Middle frontal gyrus (tissue), 1 donor: ENCODE measurements at regions not wholly inside any gene's neighbourhood (a gene's known extent, or its start where the extent isn't known, plus 50 kb on each side); places are given as distances from the start of the nearest gene placed in this dataset.
"Not testable (repeated sequence)": the region's sequence is repeated elsewhere in the genome, so short reads cannot be mapped to it uniquely, and the experiment has no call there.

Source experiments
- DNase-seq: peaks from one replicate; pipeline ENCODE4 v3.0.0-alpha.2; 2015; ENCODE audit warnings: low spot score; ENCODE audit errors: extremely low spot score

GRCh38 chr3:87621667-87622066, 345.3 kb upstream of the POU1F1 start:
- DNase-seq, result no peak

- no peak for DNase-seq
Measured at GRCh38 chr3:87615506-87615905, 339.1 kb upstream of the POU1F1 start.

GRCh38 chr3:87614998-87615397, 338.6 kb upstream of the POU1F1 start:
- DNase-seq, result no peak

- DNase-seq, result no peak
Measured at GRCh38 chr3:87607234-87607633, 330.9 kb upstream of the POU1F1 start.

GRCh38 chr3:87595798-87596197, 319.4 kb upstream of the POU1F1 start:
- no peak for DNase-seq

- no peak for DNase-seq
Measured at GRCh38 chr3:87581240-87581639, 304.9 kb upstream of the POU1F1 start.

GRCh38 chr3:87576752-87577151, 300.4 kb upstream of the POU1F1 start:
- no peak for DNase-seq

GRCh38 chr3:87575550-87575949, 299.2 kb upstream of the POU1F1 start:
- no peak for DNase-seq

GRCh38 chr3:87568331-87568730, 291.9 kb upstream of the POU1F1 start:
- peak; percentile 9 for DNase-seq

- no peak for DNase-seq
Measured at GRCh38 chr3:87564438-87564837, 288.1 kb upstream of the POU1F1 start.

GRCh38 chr3:87563712-87564111, 287.3 kb upstream of the POU1F1 start:
- DNase-seq, result no peak

GRCh38 chr3:87558492-87558891, 282.1 kb upstream of the POU1F1 start:
- DNase-seq, result no peak

GRCh38 chr3:87555290-87555689, 278.9 kb upstream of the POU1F1 start:
- DNase-seq, result no peak

- DNase-seq, result no peak
Measured at GRCh38 chr3:87553058-87553457, 276.7 kb upstream of the POU1F1 start.

GRCh38 chr3:87550892-87551291, 274.5 kb upstream of the POU1F1 start:
- no peak for DNase-seq

- DNase-seq, result no peak
Measured at GRCh38 chr3:87549208-87549607, 272.8 kb upstream of the POU1F1 start.

- no peak for DNase-seq
Measured at GRCh38 chr3:87548271-87548670, 271.9 kb upstream of the POU1F1 start.

- no peak for DNase-seq
Measured at GRCh38 chr3:87546216-87546615, 269.8 kb upstream of the POU1F1 start.

GRCh38 chr3:87543408-87543807, 267.0 kb upstream of the POU1F1 start:
- not testable (repeated sequence) for DNase-seq

- DNase-seq, result no peak
Measured at GRCh38 chr3:87541723-87542122, 265.3 kb upstream of the POU1F1 start.

GRCh38 chr3:87538722-87539121, 262.3 kb upstream of the POU1F1 start:
- not testable (repeated sequence) for DNase-seq

- no peak for DNase-seq
Measured at GRCh38 chr3:87509401-87509800, 233.0 kb upstream of the POU1F1 start.

GRCh38 chr3:87508921-87509320, 232.5 kb upstream of the POU1F1 start:
- DNase-seq, result no peak

- DNase-seq, result no peak
Measured at GRCh38 chr3:87507753-87508152, 231.4 kb upstream of the POU1F1 start.
